GM10266 (cell line): ENCODE measurements at regions not wholly inside any gene's neighbourhood (a gene's known extent, or its start where the extent isn't known, plus 50 kb on each side); places are given as distances from the start of the nearest gene placed in this dataset.
"Not testable (repeated sequence)": the region's sequence is repeated elsewhere in the genome, so short reads cannot be mapped to it uniquely, and the experiment has no call there.

Experiments
- DNase-seq: peaks from one replicate; pipeline ENCODE4 v3.0.0; 2012; ENCODE audit errors: extremely low spot score
- TF ChIP-seq, protein P1 (sequence below): IDR thresholded peaks from 2 replicates; pipeline ENCODE4 v1.5.1; 2012; ENCODE audit warnings: mild to moderate bottlenecking, low read depth; ENCODE audit not compliant: control insufficient read depth, insufficient read depth; ENCODE audit errors: missing control alignments

GRCh38 chr5:104024538-104024937 lies 461.9 kb upstream of the NUDT12 start:
- TF ChIP-seq, protein P1, sequence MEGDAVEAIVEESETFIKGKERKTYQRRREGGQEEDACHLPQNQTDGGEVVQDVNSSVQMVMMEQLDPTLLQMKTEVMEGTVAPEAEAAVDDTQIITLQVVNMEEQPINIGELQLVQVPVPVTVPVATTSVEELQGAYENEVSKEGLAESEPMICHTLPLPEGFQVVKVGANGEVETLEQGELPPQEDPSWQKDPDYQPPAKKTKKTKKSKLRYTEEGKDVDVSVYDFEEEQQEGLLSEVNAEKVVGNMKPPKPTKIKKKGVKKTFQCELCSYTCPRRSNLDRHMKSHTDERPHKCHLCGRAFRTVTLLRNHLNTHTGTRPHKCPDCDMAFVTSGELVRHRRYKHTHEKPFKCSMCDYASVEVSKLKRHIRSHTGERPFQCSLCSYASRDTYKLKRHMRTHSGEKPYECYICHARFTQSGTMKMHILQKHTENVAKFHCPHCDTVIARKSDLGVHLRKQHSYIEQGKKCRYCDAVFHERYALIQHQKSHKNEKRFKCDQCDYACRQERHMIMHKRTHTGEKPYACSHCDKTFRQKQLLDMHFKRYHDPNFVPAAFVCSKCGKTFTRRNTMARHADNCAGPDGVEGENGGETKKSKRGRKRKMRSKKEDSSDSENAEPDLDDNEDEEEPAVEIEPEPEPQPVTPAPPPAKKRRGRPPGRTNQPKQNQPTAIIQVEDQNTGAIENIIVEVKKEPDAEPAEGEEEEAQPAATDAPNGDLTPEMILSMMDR, result no peak

DNA sequence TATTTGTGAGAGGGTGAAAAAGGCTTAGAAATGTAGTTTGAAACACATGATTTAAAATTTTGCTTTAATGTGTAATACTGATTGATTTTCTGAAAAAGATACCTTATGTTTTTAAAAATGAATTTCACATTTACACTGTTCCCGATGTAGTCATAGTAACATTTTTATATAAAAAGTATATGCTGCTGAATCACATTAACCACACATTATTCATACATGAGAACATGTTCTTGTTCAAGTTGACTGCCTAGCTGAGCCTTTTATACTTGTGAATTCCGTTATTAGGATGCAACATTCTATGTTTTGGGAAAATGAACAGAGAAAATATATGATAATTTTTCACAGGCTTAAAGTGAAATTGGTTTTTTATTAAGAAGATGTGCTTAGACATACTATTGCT lies 461.1 kb upstream of the NUDT12 start:
- TF ChIP-seq, protein P1, result no peak
- DNase-seq, result no peak

More at GRCh38 chr5:104024538-104024937, 461.9 kb upstream of the NUDT12 start:
- DNase-seq, result no peak

- DNase-seq, result no peak
- TF ChIP-seq, protein P1, result no peak
Observed at GRCh38 chr5:104019956-104020355, 457.4 kb upstream of the NUDT12 start.

DNA sequence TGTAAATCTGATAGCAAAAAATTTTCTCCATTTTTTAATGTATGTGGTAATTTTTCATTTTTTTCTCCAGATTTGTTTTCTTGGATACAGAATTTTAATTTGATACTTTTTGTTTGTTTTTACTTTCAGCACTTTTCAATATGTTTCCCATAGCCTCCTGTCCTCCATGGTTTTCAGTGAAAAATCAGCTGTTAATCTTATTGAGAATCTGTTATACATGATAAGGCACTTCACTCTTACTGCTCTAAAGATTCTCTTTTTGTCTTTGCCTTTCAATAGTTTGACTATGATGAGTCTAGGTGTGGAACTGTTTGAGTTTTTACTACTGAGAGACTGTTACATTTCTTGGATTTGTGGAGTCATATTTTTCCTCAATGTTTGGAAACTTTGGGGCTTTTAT lies 455.7 kb upstream of the NUDT12 start:
- no peak for DNase-seq
- TF ChIP-seq, protein P1, result no peak

DNA sequence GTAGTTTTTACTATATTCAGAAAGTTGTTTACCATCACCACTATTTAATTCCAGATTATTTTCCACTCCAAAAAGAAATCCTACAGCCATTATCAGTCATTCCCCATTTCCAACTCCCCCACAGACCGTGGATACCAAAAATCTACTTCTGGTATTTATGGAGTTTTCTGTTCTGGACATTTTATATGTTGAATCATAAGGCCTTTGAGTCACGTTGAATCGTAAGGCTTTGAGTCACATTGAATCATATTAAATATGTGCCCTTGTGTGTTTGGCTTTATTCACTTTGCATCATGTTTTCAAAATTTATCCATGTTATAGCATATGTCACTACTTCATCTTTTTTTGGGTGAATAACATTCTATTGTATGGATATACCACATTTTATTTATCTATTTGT lies 454.1 kb upstream of the NUDT12 start:
- no peak for DNase-seq
- TF ChIP-seq, protein P1, result no peak

- TF ChIP-seq, protein P1, result no peak
- no peak for DNase-seq
Observed at GRCh38 chr5:104015765-104016164, 453.2 kb upstream of the NUDT12 start.

GRCh38 chr5:104002783-104003182 lies 440.2 kb upstream of the NUDT12 start:
- DNase-seq, result not testable (repeated sequence)

GRCh38 chr5:104001136-104001535 lies 438.5 kb upstream of the NUDT12 start:
- TF ChIP-seq, protein P1, result no peak
- no peak for DNase-seq
